ENCODE measurements at regions not wholly inside any gene's neighbourhood (a gene's known extent, or its start where the extent isn't known, plus 50 kb on each side); places are given as distances from the start of the nearest gene placed in this dataset.

DNA sequence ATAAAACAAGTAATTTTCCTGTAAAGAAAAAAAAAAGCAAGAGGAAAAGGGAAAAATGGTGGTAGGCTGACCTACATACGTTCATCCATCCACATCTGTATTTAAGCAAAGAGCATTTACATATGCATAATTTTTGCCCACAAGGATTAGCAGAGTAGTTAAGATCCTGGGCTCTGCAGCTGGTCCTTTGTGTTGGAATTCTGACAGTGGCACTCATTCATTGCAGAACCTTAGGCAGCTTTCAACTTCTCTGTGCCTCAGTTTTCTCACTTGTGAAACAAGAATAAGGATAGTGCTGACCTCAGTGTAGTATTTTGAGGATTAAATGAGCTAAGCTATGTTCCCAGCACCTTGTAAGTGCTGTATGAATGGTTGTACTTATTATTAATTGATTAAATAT is 211.3 kb downstream of the ARL4C start:
- intact Hi-C loops (cut with micrococcal nuclease), result loop anchor here (5.0 kb wide), 1 partner anchor 308 kb away; no protein-coding TSS in a partner anchor
- Mint-ChIP-seq H3K27me3 (ENCODE audit: low read depth in 2 of 2) (no peaks in the 10 kb centered on the region), H3K4me1 (peaks cover 54 to 75% of the 10 kb centered on the region in 2 donors), H3K27ac (no peak overlapping the region), H3K36me3 (no peaks in the 10 kb centered on the region), H3K4me3 (no peak overlapping the region), H3K9me3 (no peaks in the 10 kb centered on the region)
- no peak for ATAC-seq
- H3K36me3 ChIP-seq (ENCODE audit: control insufficient read depth, insufficient read depth, low read length), result no peaks in the 10 kb centered on the region
- H3K4me3 ChIP-seq (ENCODE audit: low read length), result no peak overlapping the region
- 83% methylated on average over 1 of the region's 1 CpG for WGBS (ENCODE audit: insufficient coverage)
- H3K4me1 ChIP-seq (ENCODE audit: control insufficient read depth, insufficient read depth, low read length), result peaks cover 59% of the 10 kb centered on the region
- H3K27me3 ChIP-seq (ENCODE audit: control insufficient read depth, insufficient read depth, low read length), result no peaks in the 10 kb centered on the region
- TF ChIP-seq, protein P1, sequence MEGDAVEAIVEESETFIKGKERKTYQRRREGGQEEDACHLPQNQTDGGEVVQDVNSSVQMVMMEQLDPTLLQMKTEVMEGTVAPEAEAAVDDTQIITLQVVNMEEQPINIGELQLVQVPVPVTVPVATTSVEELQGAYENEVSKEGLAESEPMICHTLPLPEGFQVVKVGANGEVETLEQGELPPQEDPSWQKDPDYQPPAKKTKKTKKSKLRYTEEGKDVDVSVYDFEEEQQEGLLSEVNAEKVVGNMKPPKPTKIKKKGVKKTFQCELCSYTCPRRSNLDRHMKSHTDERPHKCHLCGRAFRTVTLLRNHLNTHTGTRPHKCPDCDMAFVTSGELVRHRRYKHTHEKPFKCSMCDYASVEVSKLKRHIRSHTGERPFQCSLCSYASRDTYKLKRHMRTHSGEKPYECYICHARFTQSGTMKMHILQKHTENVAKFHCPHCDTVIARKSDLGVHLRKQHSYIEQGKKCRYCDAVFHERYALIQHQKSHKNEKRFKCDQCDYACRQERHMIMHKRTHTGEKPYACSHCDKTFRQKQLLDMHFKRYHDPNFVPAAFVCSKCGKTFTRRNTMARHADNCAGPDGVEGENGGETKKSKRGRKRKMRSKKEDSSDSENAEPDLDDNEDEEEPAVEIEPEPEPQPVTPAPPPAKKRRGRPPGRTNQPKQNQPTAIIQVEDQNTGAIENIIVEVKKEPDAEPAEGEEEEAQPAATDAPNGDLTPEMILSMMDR (IDR thresholded peaks at IDR 0.05), result no peak
- no peak for DNase-seq
- no peak overlapping the region for H3K27ac ChIP-seq (ENCODE audit: low read length)
- no peaks in the 10 kb centered on the region for H3K9me3 ChIP-seq (ENCODE audit: control insufficient read depth, insufficient read depth, low read length)

DNA sequence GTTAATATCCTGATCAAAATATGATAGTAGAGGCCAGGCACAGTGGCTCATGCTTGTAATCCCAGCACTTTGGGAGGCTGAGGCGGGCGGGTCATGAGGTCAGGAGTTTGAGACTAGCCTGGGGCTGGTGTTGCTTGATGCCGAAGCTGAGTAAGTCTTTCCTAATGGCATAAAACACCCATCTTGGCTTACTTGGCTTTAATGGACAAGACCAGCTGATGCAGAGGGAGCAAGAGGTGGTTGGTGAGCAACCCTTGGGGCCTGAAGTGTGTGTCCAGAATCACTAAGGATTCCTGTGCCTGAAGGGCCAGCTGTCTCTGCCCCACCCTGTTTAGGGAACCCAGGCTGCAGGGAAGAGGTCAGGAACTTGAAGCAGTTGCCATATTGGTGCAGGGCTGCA is 217.2 kb downstream of the ARL4C start:
- H3K36me3 Mint-ChIP-seq, result no peaks in the 10 kb centered on the region
- Histone ChIP-seq H3K9me3 (ENCODE audit: control insufficient read depth, insufficient read depth, low read length) (no peaks in the 10 kb centered on the region), H3K36me3 (ENCODE audit: control insufficient read depth, insufficient read depth, low read length) (no peaks in the 10 kb centered on the region), H3K4me3 (ENCODE audit: low read length) (no peak overlapping the region), H3K27ac (ENCODE audit: low read length) (peak overlapping the region; percentile 52), H3K27me3 (ENCODE audit: control insufficient read depth, insufficient read depth, low read length) (no peaks in the 10 kb centered on the region), H3K4me1 (ENCODE audit: control insufficient read depth, insufficient read depth, low read length) (peaks cover 57% of the 10 kb centered on the region)
- no peak overlapping the region for H3K4me3 Mint-ChIP-seq
- H3K9me3 Mint-ChIP-seq, result peaks cover 0 to 8% of the 10 kb centered on the region in 2 donors
- ATAC-seq, result no peak
- peak overlapping the region; percentile 88 to 92 for H3K27ac Mint-ChIP-seq
- H3K27me3 Mint-ChIP-seq (ENCODE audit: low read depth in 2 of 2), result no peaks in the 10 kb centered on the region
- TF ChIP-seq, protein P1 (IDR thresholded peaks at IDR 0.05), result no peak
- intact Hi-C loops (cut with micrococcal nuclease), result no loop called here
- 96% methylated on average over 2 of the region's 3 CpGs for WGBS (ENCODE audit: insufficient coverage)
- no peak for DNase-seq
- H3K4me1 Mint-ChIP-seq, result peaks cover 61 to 70% of the 10 kb centered on the region in 2 donors

DNA sequence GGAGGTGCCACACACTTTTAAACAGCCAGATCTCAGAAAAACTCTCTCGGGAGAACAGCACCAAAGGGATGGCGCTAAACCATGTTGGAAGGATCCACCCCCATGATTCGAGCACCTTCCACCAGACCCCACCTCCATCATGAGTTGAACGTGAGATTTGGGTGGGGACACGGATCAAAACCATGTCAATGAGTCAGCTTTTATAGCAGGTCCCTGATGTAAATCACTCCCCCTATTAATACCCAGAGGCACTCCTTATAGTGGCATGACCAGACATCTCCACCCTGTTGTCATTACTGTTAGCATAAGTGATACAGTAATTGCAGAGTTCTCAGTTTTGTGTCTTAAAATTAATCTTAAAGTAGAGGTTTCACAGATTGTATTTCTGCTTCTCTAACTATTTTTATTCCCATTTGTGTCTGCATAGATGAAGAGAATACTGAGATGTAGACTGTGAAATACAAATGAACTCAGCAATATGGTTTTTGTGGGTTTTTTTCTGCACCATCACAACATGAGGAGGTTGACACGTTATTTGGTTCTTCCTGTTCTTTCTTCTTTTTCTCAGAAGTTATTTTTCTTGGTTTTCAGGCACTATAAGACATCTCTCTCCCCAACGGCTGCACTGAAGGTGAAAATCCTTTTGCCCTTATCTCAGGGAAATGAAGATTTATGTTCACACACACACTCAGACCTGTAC is 218.2 kb downstream of the ARL4C start:
- Mint-ChIP-seq H3K27me3 (ENCODE audit: low read depth in 2 of 2) (no peaks in the 10 kb centered on the region), H3K4me3 (peak overlapping the region; percentile 45), H3K27ac (peak overlapping the region; percentile 88 to 92), H3K4me1 (peaks cover 70 to 74% of the 10 kb centered on the region in 2 donors), H3K36me3 (no peaks in the 10 kb centered on the region), H3K9me3 (peaks cover 0 to 8% of the 10 kb centered on the region in 2 donors)
- peak; percentile 74 to 78 (median 76) for ATAC-seq
- WGBS (ENCODE audit: insufficient coverage), result 38% methylated on average over 7 of the region's 7 CpGs
- Histone ChIP-seq H3K27me3 (ENCODE audit: control insufficient read depth, insufficient read depth, low read length) (no peaks in the 10 kb centered on the region), H3K4me1 (ENCODE audit: control insufficient read depth, insufficient read depth, low read length) (peaks cover 67% of the 10 kb centered on the region), H3K27ac (ENCODE audit: low read length) (peak overlapping the region; percentile 65), H3K36me3 (ENCODE audit: control insufficient read depth, insufficient read depth, low read length) (no peaks in the 10 kb centered on the region), H3K4me3 (ENCODE audit: low read length) (no peak overlapping the region), H3K9me3 (ENCODE audit: control insufficient read depth, insufficient read depth, low read length) (no peaks in the 10 kb centered on the region)
- intact Hi-C loops (cut with micrococcal nuclease), result loop anchor here (1.0 kb wide), 1 partner anchor 12 kb away; no protein-coding TSS in a partner anchor
- DNase-seq, result peak; percentile 23 to 67
- TF ChIP-seq, protein P1 (IDR thresholded peaks at IDR 0.05), result no peak

Measured in natural killer cell (primary cell).